Sciatic nerve (tissue), 2 donors: ENCODE measurements at regions not wholly inside any gene's neighbourhood (a gene's known extent, or its start where the extent isn't known, plus 50 kb on each side); places are given as distances from the start of the nearest gene placed in this dataset.
A peak's percentile ranks its signal among the peaks of the same experiment; 100 is the strongest.

Source experiments
- ATAC-seq: fragments of 200-7000 bp; cut with Tn5 transposase; one replicate; pipeline ENCODE4 v1.9.1; 2020; ENCODE audit warnings: mild to moderate bottlenecking, moderate library complexity
- DNase-seq: peaks from one replicate; pipeline ENCODE4 v3.0.0-alpha.2; 2020; ENCODE audit warnings: low spot score
- intact Hi-C: fragments of 100-400 bp; cut with DNase I; formaldehyde crosslinking; loops from one replicate; pipeline ENCODE4 v1.14.2; 2022
- donor health status: DM: no; HTN: no; CAD: no.
- donor health status: DM: no; HTN: no; CAD: no.

- DNase-seq (peak; percentile 51), ATAC-seq (no peak)
- intact Hi-C loops: no loop called here
Measured at GRCh38 chr6:170046791-170047626, 243.9 kb downstream of the DLL1 start.

GRCh38 chr6:170045981-170046667 is 244.8 kb downstream of the DLL1 start:
- intact Hi-C loops: no loop called here
- ATAC-seq: no peak

DNA sequence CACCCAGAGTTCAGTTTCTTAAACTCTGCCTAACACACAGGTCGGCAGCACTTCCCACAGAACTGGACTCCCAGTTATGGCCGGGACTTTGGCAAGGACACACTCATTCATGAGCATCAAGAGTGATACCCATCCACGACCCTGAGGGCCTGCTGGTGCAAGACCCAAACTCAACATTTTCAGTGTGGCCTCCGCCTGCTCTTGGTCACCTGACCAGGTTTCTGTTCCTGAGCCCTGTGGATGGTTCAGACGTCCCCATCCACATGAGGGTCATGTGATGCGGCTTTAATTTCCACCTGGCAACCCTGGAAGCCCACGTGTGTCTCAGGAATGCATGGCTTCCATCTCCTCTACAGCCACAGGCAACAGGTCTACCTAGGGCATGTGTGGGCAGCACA is 245.3 kb downstream of the DLL1 start:
- ATAC-seq (no peak), DNase-seq (peak; percentile 40)
- intact Hi-C loops: no loop called here

More at GRCh38 chr6:170045981-170046667, 244.8 kb downstream of the DLL1 start:
- peak; percentile 54 for DNase-seq

GRCh38 chr6:170044836-170045562 is 245.9 kb downstream of the DLL1 start:
- intact Hi-C loops: no loop called here
- peak; percentile 40 for DNase-seq
- no peak for ATAC-seq

GRCh38 chr6:170043881-170044790 is 246.7 kb downstream of the DLL1 start:
- ATAC-seq: no peak
- intact Hi-C loops: no loop called here
- no peak for DNase-seq

DNA sequence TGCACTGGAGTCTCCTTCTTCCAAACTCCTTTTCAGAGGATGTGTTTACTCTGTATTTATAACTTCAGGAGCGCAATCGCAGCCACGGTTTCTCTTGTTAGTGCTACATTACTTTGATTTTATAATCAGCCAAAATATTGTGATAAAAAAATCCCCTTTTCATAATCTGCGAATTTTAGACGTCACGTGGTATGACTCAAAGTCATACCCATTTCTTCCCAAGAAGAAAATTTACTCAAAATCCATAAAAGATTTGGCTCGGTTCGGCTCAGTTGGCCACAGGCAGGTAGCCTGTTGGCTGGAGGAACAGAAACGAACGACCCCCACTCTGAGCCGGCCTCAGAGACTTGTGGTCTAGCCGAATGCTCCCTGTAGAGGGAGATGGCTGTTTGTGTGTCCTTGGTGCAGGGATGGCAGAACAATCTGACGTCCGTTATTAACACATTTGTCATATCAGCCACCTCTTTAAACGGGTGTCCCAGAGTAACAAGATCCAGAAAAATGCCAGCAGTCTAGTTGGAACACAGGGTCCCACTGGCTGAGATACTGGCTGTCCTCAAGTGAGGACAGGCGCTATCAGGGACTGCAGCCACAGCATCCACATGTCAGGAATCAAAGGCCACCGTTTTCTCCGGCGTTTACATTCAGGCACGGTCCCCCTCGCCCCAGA is 247.6 kb downstream of the DLL1 start:
- DNase-seq (no peak), ATAC-seq (no peak)
- intact Hi-C loops: no loop called here

DNA sequence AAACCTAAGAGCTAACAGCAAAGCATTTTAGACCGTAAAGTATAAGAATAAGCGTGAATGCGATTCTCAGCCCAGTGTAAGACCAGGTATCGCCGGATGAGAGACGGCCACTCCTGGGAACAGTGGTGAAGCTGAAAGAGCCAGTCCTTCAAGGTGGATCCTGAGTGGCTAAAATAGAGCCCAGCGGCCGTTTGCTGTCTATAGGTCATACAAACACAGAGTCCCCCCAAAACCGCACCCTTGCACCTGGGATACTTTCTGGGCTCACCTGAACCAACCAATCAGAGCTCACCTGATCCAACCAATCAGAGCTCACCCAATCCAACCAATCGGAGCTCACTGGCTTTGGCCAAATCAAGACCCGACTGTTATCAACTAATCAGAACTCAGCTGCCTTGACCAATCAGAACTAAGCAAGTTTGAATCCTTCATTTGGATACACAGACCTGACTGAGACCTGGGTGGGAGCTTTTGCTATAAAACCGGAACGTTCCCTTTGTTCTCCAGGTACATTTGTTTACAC is 248.2 kb downstream of the DLL1 start:
- ATAC-seq (no peak), DNase-seq (peak; percentile 44)
- intact Hi-C loops: no loop called here

DNA sequence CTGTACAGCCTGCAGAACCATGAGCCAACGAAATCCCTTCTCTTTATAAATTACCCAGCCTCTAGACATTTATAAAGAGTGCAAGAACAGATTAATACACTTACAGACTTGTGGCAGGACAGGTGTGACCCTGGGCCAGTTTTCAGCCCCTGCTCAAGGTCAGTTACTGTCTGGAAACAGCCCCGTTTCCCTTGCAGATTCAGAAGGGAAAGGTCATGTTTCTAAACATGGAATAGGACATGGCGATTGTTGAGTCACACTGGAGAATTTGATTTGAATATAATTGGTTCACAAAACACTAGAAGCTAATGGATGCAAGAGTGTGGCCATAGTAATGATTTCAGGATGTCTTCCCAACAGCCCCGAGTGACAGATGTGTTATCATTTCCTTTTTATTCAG is 248.8 kb downstream of the DLL1 start:
- no peak for ATAC-seq
- intact Hi-C loops: no loop called here
- DNase-seq: peak; percentile 18

DNA sequence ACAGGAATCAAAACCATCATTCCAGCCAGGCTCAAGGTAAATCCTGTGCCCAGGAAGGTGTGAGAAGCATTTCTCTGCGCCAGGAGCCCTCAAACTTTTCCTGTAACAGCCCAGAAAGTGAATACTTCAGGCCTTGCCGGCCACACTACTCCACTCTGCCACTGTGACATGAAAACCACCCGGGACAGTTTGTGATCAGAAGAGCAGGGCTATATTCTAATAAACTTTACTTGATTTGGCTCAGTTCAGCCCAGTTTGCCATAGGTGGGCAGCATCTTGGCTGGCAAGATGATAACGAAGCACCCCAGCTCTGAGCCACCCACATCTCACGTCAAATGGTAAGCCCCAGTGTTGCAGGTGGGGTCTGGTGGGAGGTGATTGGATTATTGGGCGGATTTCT is 249.4 kb downstream of the DLL1 start:
- no peak for ATAC-seq
- intact Hi-C loops: no loop called here
- DNase-seq: peak; percentile 22

- ATAC-seq (no peak), DNase-seq (peak; percentile 23)
- intact Hi-C loops: no loop called here
Measured at GRCh38 chr6:170040906-170041305, 250.0 kb downstream of the DLL1 start.

- intact Hi-C loops: no loop called here
- ATAC-seq (no peak), DNase-seq (peak; percentile 28)
Measured at GRCh38 chr6:170040115-170040500, 250.8 kb downstream of the DLL1 start.

DNA sequence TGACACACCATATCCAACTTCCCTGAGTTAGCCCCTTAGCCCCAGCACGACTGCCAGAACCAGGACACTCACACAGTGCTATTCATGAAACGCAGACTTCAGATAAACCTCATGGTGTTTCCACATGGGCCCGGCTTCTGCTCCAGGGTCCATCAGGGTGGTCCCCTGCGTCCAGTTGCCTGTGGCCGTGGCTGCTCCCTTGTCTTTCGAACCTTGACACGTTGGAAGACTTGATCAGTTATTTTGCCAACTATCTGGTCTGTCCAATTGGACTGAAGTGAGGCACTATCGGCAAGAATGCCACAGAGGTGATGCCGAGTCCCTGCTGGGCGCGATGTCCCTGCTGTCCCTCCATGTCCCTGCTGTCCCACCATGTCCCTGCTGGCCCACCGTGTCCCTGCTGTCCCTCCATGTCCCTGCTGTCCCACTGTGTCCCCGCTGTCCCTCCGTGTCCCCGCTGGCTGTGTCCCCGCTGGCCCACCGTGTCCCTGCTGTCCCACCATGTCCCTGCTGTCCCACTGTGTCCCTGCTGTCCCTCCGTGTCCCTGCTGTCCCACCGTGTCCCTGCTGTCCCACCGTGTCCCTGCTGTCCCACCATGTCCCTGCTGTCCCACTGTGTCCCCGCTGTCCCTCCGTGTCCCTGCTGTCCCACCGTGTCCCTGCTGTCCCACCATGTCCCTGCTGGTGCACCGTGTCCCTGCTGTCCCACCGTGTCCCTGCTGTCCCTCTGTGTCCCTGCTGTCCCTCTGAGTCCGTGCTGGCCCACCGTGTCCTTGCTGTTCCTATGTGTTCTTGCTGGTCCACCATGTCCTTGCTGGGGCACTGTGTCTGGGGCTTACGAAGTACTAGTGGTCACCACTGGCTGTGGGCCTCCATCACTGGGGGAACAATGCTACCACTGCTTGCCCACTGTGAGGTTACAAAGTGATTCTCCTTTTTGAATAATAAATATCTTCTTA is 251.4 kb downstream of the DLL1 start:
- ATAC-seq (no peak), DNase-seq (peak; percentile 39)
- intact Hi-C loops: no loop called here

DNA sequence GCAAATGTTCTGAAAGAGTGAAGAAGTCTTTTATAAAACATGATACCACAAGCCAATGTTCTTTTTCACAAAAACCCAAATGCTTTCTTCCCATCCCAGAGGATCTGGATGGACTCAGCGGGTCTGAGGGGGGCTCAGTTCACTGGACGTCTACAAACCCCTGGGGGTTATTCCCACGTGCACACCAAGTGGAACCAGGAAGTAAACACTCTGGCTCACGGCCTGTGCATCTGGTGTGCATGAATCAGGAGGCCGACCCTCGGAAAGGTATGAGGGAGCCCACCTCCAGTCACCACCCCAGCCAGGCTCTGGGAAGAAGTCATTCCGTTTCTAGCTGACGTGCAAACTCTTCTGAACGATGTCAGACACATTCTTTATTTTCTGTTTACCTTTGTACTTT is 252.2 kb downstream of the DLL1 start:
- intact Hi-C loops: no loop called here
- ATAC-seq (no peak), DNase-seq (peak; percentile 31)

DNA sequence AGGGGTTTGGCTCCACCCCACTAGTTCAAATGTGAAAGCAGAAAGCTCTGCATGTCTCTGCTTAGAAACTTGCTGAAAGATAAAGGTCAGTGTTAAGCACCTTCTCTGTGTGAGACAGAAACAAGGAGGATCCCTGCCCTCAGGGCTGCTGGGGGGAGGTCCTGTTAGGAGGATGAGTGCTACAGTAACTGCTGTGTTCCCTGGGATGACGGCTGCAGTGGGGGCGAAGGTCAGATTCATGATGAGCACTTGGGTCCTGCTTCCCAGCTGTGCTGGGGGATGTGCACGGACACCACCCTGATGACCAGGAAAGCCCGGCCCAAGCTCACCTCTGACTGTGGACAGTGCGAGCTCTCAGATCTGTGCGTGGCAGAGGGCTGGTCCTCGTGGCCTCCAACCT is 252.6 kb downstream of the DLL1 start:
- DNase-seq (peak; percentile 47), ATAC-seq (no peak)
- intact Hi-C loops: no loop called here

GRCh38 chr6:170037541-170038250 is 253.2 kb downstream of the DLL1 start:
- ATAC-seq (no peak), DNase-seq (peak; percentile 34)
- intact Hi-C loops: no loop called here

- no peak for ATAC-seq
- peak; percentile 21 for DNase-seq
- intact Hi-C loops: no loop called here
Measured at GRCh38 chr6:170036916-170037315, 254.0 kb downstream of the DLL1 start.
